OCI-LY7 (cell line): ENCODE measurements at regions not wholly inside any gene's neighbourhood (a gene's known extent, or its start where the extent isn't known, plus 50 kb on each side); places are given as distances from the start of the nearest gene placed in this dataset.

ENCODE experiments used
- CTCF ChIP-seq: fragments of 200-600 bp; sonication (generic); conservative IDR thresholded peaks from 2 replicates; pipeline ENCODE4 v1.5.1; 2014; ENCODE audit warnings: mild to moderate bottlenecking, antibody characterized with exemption, low read length, moderate library complexity, mixed read lengths
- EZH2phosphoT487 ChIP-seq: fragments of 200-600 bp; sonication (generic); IDR thresholded peaks from 2 replicates; pipeline ENCODE4 v1.6.1; 2018; ENCODE audit warnings: low read depth, borderline replicate concordance, mild to moderate bottlenecking, mixed run types, antibody characterized with exemption, low read length, moderate library complexity, mixed read lengths

- TF ChIP-seq CTCF: no peak
- TF ChIP-seq EZH2phosphoT487: no peak
These were observed 427.1 kb upstream of the NR2F2 start for GRCh38 chr15:95903352-95903751.
